ENCODE measurements at regions not wholly inside any gene's neighbourhood (a gene's known extent, or its start where the extent isn't known, plus 50 kb on each side); places are given as distances from the start of the nearest gene placed in this dataset.

GRCh38 chr6:93073811-93074210 is 345.5 kb downstream of the EPHA7 start:
- Mint-ChIP-seq H3K36me3 (ENCODE audit: insufficient read depth in 1 of 3, low read depth in 3 of 3) (peaks cover 6 to 21% (median 8%) of the 10 kb centered on the region in 3 experiments; a peak in 6 of 7 replicates), H3K4me1 (peaks cover 3 to 6% of the 10 kb centered on the region in 2 experiments), H3K9me3 (peaks cover 10 to 17% of the 10 kb centered on the region in 2 experiments), H3K4me3 (no peak overlapping the region), H3K27me3 (ENCODE audit: low read depth) (no peaks in the 10 kb centered on the region), H3K27ac (no peak overlapping the region; a peak in 1 of 7 replicates)
- Histone ChIP-seq H4K91ac (ENCODE audit: insufficient read length, low read depth, low read length) (no peak overlapping the region), H3K79me1 (ENCODE audit: insufficient read depth, low read depth, low read length, poor library complexity, severe bottlenecking) (no peaks in the 10 kb centered on the region), H4K20me1 (ENCODE audit: control insufficient read depth, insufficient read depth, insufficient read length) (no peaks in the 10 kb centered on the region), H3K9me3 (ENCODE audit: control insufficient read depth, low read depth, low read length) (no peaks in the 10 kb centered on the region), H3K18ac (ENCODE audit: insufficient read length, low read depth, low read length) (no peak overlapping the region), H3K4ac (ENCODE audit: low read depth, low read length) (no peak overlapping the region), H2BK15ac (ENCODE audit: low read depth, low read length) (no peak overlapping the region), H3K27ac (ENCODE audit: insufficient read length, low read depth, low read length) (no peak overlapping the region), H3K9ac (ENCODE audit: extremely low read depth, insufficient read length, low read length) (no peak overlapping the region), H3K4me1 (ENCODE audit: insufficient read depth, low read length) (0 out of 2 replicates have a peak, but pooled peaks cover under 1% of the 10 kb centered on the region), H3T11ph (ENCODE audit: low read length) (no peak overlapping the region), H3K23me2 (ENCODE audit: insufficient read length, low read depth, low read length, poor library complexity, severe bottlenecking) (no peaks in the 10 kb centered on the region), H2AK5ac (ENCODE audit: insufficient read length, low read length) (no peak overlapping the region), H3K14ac (ENCODE audit: insufficient read depth, low read length) (no peak overlapping the region), H3K27me3 (ENCODE audit: insufficient read depth, low read length) (no peaks in the 10 kb centered on the region), H4K8ac (replicated peaks; ENCODE audit: insufficient read length, low read depth, low read length) (no peak overlapping the region), H3K79me2 (ENCODE audit: insufficient read depth, low read length) (no peaks in the 10 kb centered on the region), H2BK20ac (ENCODE audit: low read depth, low read length, poor library complexity, severe bottlenecking) (no peak overlapping the region), H2BK120ac (ENCODE audit: low read depth, low read length, poor library complexity, severe bottlenecking) (no peak overlapping the region), H4K5ac (ENCODE audit: insufficient read length, low read depth, low read length) (no peak overlapping the region), H2AFZ (ENCODE audit: low read length) (no peak overlapping the region), H2BK12ac (ENCODE audit: insufficient read length, low read depth, low read length) (no peak overlapping the region), H3K56ac (ENCODE audit: insufficient read length, low read depth, low read length) (no peak overlapping the region), H3K23ac (ENCODE audit: insufficient read length, low read depth, low read length) (no peak overlapping the region), H3K4me2 (ENCODE audit: insufficient read depth, insufficient read length, low read length) (no peak overlapping the region), H2BK5ac (ENCODE audit: insufficient read length, low read length) (no peak overlapping the region)
- no CpG with 5 or more reads among the region's 5 CpGs for WGBS (ENCODE audit: extremely low coverage, insufficient read length, low lambda C conversion rate)
- TF ChIP-seq, protein P1, sequence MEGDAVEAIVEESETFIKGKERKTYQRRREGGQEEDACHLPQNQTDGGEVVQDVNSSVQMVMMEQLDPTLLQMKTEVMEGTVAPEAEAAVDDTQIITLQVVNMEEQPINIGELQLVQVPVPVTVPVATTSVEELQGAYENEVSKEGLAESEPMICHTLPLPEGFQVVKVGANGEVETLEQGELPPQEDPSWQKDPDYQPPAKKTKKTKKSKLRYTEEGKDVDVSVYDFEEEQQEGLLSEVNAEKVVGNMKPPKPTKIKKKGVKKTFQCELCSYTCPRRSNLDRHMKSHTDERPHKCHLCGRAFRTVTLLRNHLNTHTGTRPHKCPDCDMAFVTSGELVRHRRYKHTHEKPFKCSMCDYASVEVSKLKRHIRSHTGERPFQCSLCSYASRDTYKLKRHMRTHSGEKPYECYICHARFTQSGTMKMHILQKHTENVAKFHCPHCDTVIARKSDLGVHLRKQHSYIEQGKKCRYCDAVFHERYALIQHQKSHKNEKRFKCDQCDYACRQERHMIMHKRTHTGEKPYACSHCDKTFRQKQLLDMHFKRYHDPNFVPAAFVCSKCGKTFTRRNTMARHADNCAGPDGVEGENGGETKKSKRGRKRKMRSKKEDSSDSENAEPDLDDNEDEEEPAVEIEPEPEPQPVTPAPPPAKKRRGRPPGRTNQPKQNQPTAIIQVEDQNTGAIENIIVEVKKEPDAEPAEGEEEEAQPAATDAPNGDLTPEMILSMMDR (conservative IDR thresholded peaks at IDR 0.05) = no peak
- DNase-seq = no peak

Measured in H9 (cell line).